Naive thymus-derived CD4-positive, alpha-beta T cell (primary cell): ENCODE measurements at regions not wholly inside any gene's neighbourhood (a gene's known extent, or its start where the extent isn't known, plus 50 kb on each side); places are given as distances from the start of the nearest gene placed in this dataset.

Experiments used
- ATAC-seq: fragments of 150-1000 bp; cut with Tn5 transposase; 2 replicates; pipeline ENCODE4 v1.10.0; 2021; ENCODE audit warnings: mild to moderate bottlenecking, moderate library complexity
- CTCF ChIA-PET: fragments of 350-600 bp; sonication (Branson Sonifier 250); formaldehyde crosslinking; loops from one replicate; lab custom pipeline; 2021; ENCODE audit warnings: antibody characterized with exemption; lab: Charles Lee
- POLR2A ChIA-PET: fragments of 350-600 bp; sonication (Branson Sonifier 250); formaldehyde crosslinking; loops from one replicate; lab custom pipeline; 2021; ENCODE audit warnings: antibody characterized with exemption, inconsistent platforms; lab: Charles Lee
- DNase-seq, 9 donors: peaks; one replicate each; pipeline versions ENCODE4 v3.0.0 to v3.0.0-alpha.2; 2020 to 2022; ENCODE audit warnings: mixed read lengths in 1 of 9
- H3K27ac ChIP-seq: one replicate; pipeline ENCODE4 v1.7.0; 2013; ENCODE audit warnings: mild to moderate bottlenecking, low read depth, low read length, moderate library complexity
- H3K27me3 ChIP-seq, 2 donors: one replicate each; pipeline ENCODE4 v1.7.0; 2013; ENCODE audit warnings: low read length in 2 of 2, mild to moderate bottlenecking in 2 of 2, moderate library complexity in 2 of 2; ENCODE audit not compliant: control insufficient read depth in 2 of 2, insufficient read depth in 2 of 2
- H3K36me3 ChIP-seq, 3 experiments: 1 replicate in 2 of 3; 2 replicates in 1 of 3; pipeline ENCODE4 v1.7.0; 2013; ENCODE audit warnings: low read length in 3 of 3, mild to moderate bottlenecking in 3 of 3, moderate library complexity in 1 of 3; ENCODE audit not compliant: insufficient read depth in 3 of 3, control insufficient read depth in 2 of 3
- H3K4me1 ChIP-seq, 2 donors: one replicate each; pipeline ENCODE4 v1.7.0; 2013; ENCODE audit warnings: low read length in 2 of 2, mild to moderate bottlenecking in 2 of 2, moderate library complexity in 1 of 2; ENCODE audit not compliant: control insufficient read depth in 2 of 2, insufficient read depth in 2 of 2
- H3K4me3 ChIP-seq: 2 replicates; pipeline ENCODE4 v1.7.0; 2013; ENCODE audit warnings: mild to moderate bottlenecking, low read length
- H3K9me3 ChIP-seq, 3 experiments: 1 replicate in 2 of 3; 2 replicates in 1 of 3; pipeline ENCODE4 v1.7.0; 2013; ENCODE audit warnings: low read length in 3 of 3; ENCODE audit not compliant: control insufficient read depth in 2 of 3
- H3K27ac Mint-ChIP-seq, 9 donors: one replicate each; pipeline ENCODE4 v1.8.0; 2020 to 2022; ENCODE audit warnings: mixed read lengths in 9 of 9, mild to moderate bottlenecking in 8 of 9, moderate library complexity in 5 of 9, inconsistent platforms in 2 of 9
- H3K27me3 Mint-ChIP-seq, 5 donors: one replicate each; pipeline ENCODE4 v1.8.0; 2021 to 2022; ENCODE audit warnings: mixed read lengths in 5 of 5, mild to moderate bottlenecking in 1 of 5
- H3K36me3 Mint-ChIP-seq, 5 donors: one replicate each; pipeline ENCODE4 v1.8.0; 2020 to 2022; ENCODE audit warnings: mixed read lengths in 5 of 5, mild to moderate bottlenecking in 3 of 5, inconsistent platforms in 1 of 5
- H3K4me1 Mint-ChIP-seq, 7 donors: one replicate each; pipeline ENCODE4 v1.8.0; 2020 to 2022; ENCODE audit warnings: mixed read lengths in 7 of 7, mild to moderate bottlenecking in 3 of 7, inconsistent platforms in 1 of 7
- H3K4me3 Mint-ChIP-seq, 10 donors: one replicate each; pipeline ENCODE4 v1.8.0; 2020 to 2022; ENCODE audit warnings: mild to moderate bottlenecking in 10 of 10, mixed read lengths in 10 of 10, moderate library complexity in 6 of 10, inconsistent platforms in 2 of 10
- H3K9me3 Mint-ChIP-seq, 11 donors: one replicate each; pipeline ENCODE4 v1.8.0; 2020 to 2022; ENCODE audit warnings: mixed read lengths in 11 of 11, mild to moderate bottlenecking in 4 of 11, inconsistent platforms in 1 of 11, moderate library complexity in 1 of 11
- intact Hi-C, 2 donors: fragments of 100-400 bp; cut with micrococcal nuclease; formaldehyde crosslinking; loops; one replicate each; pipeline ENCODE4 v1.15.1; 2023

GRCh38 chr5:21684992-21685391, 1168.2 kb downstream of the CDH12 start:
- ChIA-PET POLR2A (no interaction called here), CTCF (no interaction called here)
- Mint-ChIP-seq H3K4me1 (no peaks in the 10 kb centered on the region), H3K4me3 (no peak overlapping the region), H3K27ac (no peak overlapping the region), H3K27me3 (no peaks in the 10 kb centered on the region), H3K36me3 (no peaks in the 10 kb centered on the region), H3K9me3 (peaks cover 0 to 4% (median 0%) of the 10 kb centered on the region in 11 donors)
- H3K4me3 ChIP-seq: no peak overlapping the region
- no peaks in the 10 kb centered on the region for H3K4me1 ChIP-seq
- no peak overlapping the region for H3K27ac ChIP-seq
- no peaks in the 10 kb centered on the region for H3K36me3 ChIP-seq
- intact Hi-C loops: no loop called here
- DNase-seq (no peak), ATAC-seq (no peak)
- H3K9me3 ChIP-seq: no peaks in the 10 kb centered on the region
- H3K27me3 ChIP-seq: no peaks in the 10 kb centered on the region

- no peak overlapping the region for H3K4me3 Mint-ChIP-seq
Observed at GRCh38 chr5:21681911-21682310, 1171.2 kb downstream of the CDH12 start.

DNA sequence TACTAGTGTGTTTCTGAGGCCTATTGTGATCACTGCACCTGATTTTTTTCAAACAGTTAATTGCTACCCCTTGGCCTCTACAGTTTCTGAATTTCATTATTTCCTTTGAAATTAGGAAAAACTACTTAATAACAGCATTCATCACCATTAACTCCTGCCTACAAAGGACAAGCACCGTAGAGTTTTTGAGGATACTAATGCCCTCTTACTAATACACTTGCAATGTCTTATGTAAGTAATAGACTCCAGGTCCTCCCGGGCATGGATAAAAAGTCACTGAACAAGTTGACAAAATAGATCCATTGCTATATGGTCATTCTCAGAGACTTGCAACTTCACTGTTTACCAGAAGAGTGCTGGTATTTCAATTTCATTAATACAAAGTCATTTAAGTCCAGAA, 1172.5 kb downstream of the CDH12 start:
- no peaks in the 10 kb centered on the region for H3K36me3 ChIP-seq
- intact Hi-C loops: no loop called here
- no peak overlapping the region for H3K27ac Mint-ChIP-seq
- CTCF ChIA-PET: no interaction called here
- H3K9me3 Mint-ChIP-seq: peaks cover 0 to 8% (median 0%) of the 10 kb centered on the region in 11 donors
- H3K4me1 Mint-ChIP-seq: no peaks in the 10 kb centered on the region
- H3K4me1 ChIP-seq: no peaks in the 10 kb centered on the region
- no peak overlapping the region for H3K27ac ChIP-seq
- H3K36me3 Mint-ChIP-seq: no peaks in the 10 kb centered on the region
- no peaks in the 10 kb centered on the region for H3K9me3 ChIP-seq
- DNase-seq: no peak
- no peaks in the 10 kb centered on the region for H3K27me3 ChIP-seq
- POLR2A ChIA-PET: no interaction called here
- no peak overlapping the region for H3K4me3 ChIP-seq
- H3K4me3 Mint-ChIP-seq: no peak overlapping the region
- no peak for ATAC-seq
- no peaks in the 10 kb centered on the region for H3K27me3 Mint-ChIP-seq

More at GRCh38 chr5:21681911-21682310, 1171.2 kb downstream of the CDH12 start:
- CTCF ChIA-PET: no interaction called here
- Histone ChIP-seq H3K27ac (no peak overlapping the region), H3K4me1 (no peaks in the 10 kb centered on the region), H3K36me3 (no peaks in the 10 kb centered on the region), H3K9me3 (no peaks in the 10 kb centered on the region), H3K27me3 (no peaks in the 10 kb centered on the region), H3K4me3 (no peak overlapping the region)
- peaks cover 0 to 6% (median 2%) of the 10 kb centered on the region in 11 donors for H3K9me3 Mint-ChIP-seq
- DNase-seq: no peak
- no peak overlapping the region for H3K27ac Mint-ChIP-seq
- no peaks in the 10 kb centered on the region for H3K27me3 Mint-ChIP-seq
- H3K36me3 Mint-ChIP-seq: no peaks in the 10 kb centered on the region
- no peaks in the 10 kb centered on the region for H3K4me1 Mint-ChIP-seq
- ATAC-seq: no peak
- intact Hi-C loops: no loop called here
- POLR2A ChIA-PET: no interaction called here

DNA sequence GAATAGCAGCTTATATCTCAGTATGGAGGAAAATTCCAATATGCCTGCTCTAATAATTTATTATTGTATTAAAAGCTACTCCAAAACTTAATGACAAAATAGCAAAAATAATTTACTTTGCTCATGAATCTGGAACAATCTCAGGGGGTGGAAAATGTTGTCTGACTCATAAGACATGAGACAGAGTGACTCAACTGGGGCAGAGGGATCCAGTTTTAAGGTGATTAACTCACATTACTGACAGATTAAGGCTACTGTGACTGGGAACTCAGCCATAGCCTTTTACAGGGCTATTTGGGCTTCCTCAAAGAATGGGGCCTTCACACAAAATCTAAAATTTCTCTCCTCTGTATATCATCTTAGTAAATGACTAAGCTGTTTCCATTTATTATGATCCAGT, 1172.9 kb downstream of the CDH12 start:
- Mint-ChIP-seq H3K27ac (no peak overlapping the region), H3K36me3 (no peaks in the 10 kb centered on the region), H3K9me3 (peaks cover 0 to 8% (median 0%) of the 10 kb centered on the region in 11 donors), H3K4me1 (no peaks in the 10 kb centered on the region), H3K4me3 (no peak overlapping the region), H3K27me3 (no peaks in the 10 kb centered on the region)
- intact Hi-C loops: no loop called here
- Histone ChIP-seq H3K36me3 (no peaks in the 10 kb centered on the region), H3K4me1 (no peaks in the 10 kb centered on the region), H3K27ac (no peak overlapping the region), H3K4me3 (no peak overlapping the region), H3K27me3 (no peaks in the 10 kb centered on the region), H3K9me3 (no peaks in the 10 kb centered on the region)
- DNase-seq (no peak), ATAC-seq (no peak)
- POLR2A ChIA-PET: no interaction called here
- CTCF ChIA-PET: no interaction called here

GRCh38 chr5:21678526-21678925, 1174.6 kb downstream of the CDH12 start:
- no peaks in the 10 kb centered on the region for H3K36me3 ChIP-seq
- Mint-ChIP-seq H3K4me3 (no peak overlapping the region), H3K27ac (no peak overlapping the region), H3K36me3 (no peaks in the 10 kb centered on the region), H3K4me1 (no peaks in the 10 kb centered on the region), H3K9me3 (peaks cover 0 to 8% (median 0%) of the 10 kb centered on the region in 11 donors), H3K27me3 (no peaks in the 10 kb centered on the region)
- POLR2A ChIA-PET: no interaction called here
- CTCF ChIA-PET: no interaction called here
- no peak for ATAC-seq
- no peak overlapping the region for H3K27ac ChIP-seq
- no peaks in the 10 kb centered on the region for H3K27me3 ChIP-seq
- no peak for DNase-seq
- intact Hi-C loops: no loop called here
- H3K4me1 ChIP-seq: no peaks in the 10 kb centered on the region
- H3K9me3 ChIP-seq: no peaks in the 10 kb centered on the region
- H3K4me3 ChIP-seq: no peak overlapping the region

- CTCF ChIA-PET: no interaction called here
- no peak for DNase-seq
- no peaks in the 10 kb centered on the region for H3K36me3 Mint-ChIP-seq
- POLR2A ChIA-PET: no interaction called here
- Histone ChIP-seq H3K9me3 (no peaks in the 10 kb centered on the region), H3K36me3 (no peaks in the 10 kb centered on the region), H3K4me3 (no peak overlapping the region), H3K27me3 (no peaks in the 10 kb centered on the region), H3K4me1 (no peaks in the 10 kb centered on the region), H3K27ac (no peak overlapping the region)
- intact Hi-C loops: no loop called here
- no peaks in the 10 kb centered on the region for H3K4me1 Mint-ChIP-seq
- peaks cover 0 to 3% (median 0%) of the 10 kb centered on the region in 11 donors for H3K9me3 Mint-ChIP-seq
- no peak overlapping the region for H3K27ac Mint-ChIP-seq
- no peak overlapping the region for H3K4me3 Mint-ChIP-seq
- H3K27me3 Mint-ChIP-seq: no peaks in the 10 kb centered on the region
- ATAC-seq: no peak
Observed at GRCh38 chr5:21672911-21673310, 1180.2 kb downstream of the CDH12 start.

GRCh38 chr5:21672360-21672759, 1180.8 kb downstream of the CDH12 start:
- no peaks in the 10 kb centered on the region for H3K27me3 ChIP-seq
- no peaks in the 10 kb centered on the region for H3K4me1 ChIP-seq
- H3K9me3 ChIP-seq: no peaks in the 10 kb centered on the region
- no peak overlapping the region for H3K4me3 ChIP-seq
- Mint-ChIP-seq H3K4me3 (no peak overlapping the region), H3K27ac (no peak overlapping the region), H3K36me3 (no peaks in the 10 kb centered on the region), H3K27me3 (no peaks in the 10 kb centered on the region), H3K4me1 (no peaks in the 10 kb centered on the region), H3K9me3 (peaks cover 0 to 3% (median 0%) of the 10 kb centered on the region in 11 donors)
- no peak for ATAC-seq
- H3K27ac ChIP-seq: no peak overlapping the region
- ChIA-PET CTCF (no interaction called here), POLR2A (no interaction called here)
- H3K36me3 ChIP-seq: no peaks in the 10 kb centered on the region
- intact Hi-C loops: no loop called here
- DNase-seq: no peak
